Panc1 (cell line): ENCODE measurements at regions not wholly inside any gene's neighbourhood (a gene's known extent, or its start where the extent isn't known, plus 50 kb on each side); places are given as distances from the start of the nearest gene placed in this dataset.

ENCODE experiments used
- POLR2AphosphoS5 ChIP-seq: IDR thresholded peaks from 2 replicates; pipeline ENCODE4 v1.6.1; 2012; ENCODE audit warnings: mild to moderate bottlenecking, low read depth, low read length, moderate library complexity
- TF ChIP-seq, protein P1 (sequence below): fragments of 450-650 bp; IDR thresholded peaks from 2 replicates; pipeline ENCODE4 v1.5.1; 2017; ENCODE audit warnings: mild to moderate bottlenecking

DNA sequence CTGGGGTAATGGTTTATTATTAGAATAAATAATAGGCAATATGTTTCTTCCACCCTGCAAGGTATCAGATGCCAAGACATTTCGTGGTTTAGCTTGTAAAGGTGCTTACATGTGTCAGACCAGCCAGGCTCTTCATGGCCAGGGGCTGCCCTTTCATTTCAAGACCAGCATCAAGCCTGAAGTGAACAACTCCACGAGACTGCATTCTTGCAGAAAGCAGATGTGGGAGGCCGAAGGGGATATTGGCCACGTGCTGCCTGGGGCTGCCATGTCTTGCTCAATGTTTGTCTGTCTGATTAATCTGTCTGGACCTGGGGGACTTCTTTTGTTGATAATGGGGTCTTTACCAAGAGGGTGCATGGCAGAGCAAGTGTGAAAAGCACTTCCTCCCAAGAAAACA, 294.2 kb upstream of the RBFOX1 start:
- TF ChIP-seq, protein P1, sequence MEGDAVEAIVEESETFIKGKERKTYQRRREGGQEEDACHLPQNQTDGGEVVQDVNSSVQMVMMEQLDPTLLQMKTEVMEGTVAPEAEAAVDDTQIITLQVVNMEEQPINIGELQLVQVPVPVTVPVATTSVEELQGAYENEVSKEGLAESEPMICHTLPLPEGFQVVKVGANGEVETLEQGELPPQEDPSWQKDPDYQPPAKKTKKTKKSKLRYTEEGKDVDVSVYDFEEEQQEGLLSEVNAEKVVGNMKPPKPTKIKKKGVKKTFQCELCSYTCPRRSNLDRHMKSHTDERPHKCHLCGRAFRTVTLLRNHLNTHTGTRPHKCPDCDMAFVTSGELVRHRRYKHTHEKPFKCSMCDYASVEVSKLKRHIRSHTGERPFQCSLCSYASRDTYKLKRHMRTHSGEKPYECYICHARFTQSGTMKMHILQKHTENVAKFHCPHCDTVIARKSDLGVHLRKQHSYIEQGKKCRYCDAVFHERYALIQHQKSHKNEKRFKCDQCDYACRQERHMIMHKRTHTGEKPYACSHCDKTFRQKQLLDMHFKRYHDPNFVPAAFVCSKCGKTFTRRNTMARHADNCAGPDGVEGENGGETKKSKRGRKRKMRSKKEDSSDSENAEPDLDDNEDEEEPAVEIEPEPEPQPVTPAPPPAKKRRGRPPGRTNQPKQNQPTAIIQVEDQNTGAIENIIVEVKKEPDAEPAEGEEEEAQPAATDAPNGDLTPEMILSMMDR, result no peak
- no peak for TF ChIP-seq POLR2AphosphoS5
